Uterus (tissue), 3 donors: ENCODE measurements at regions not wholly inside any gene's neighbourhood (a gene's known extent, or its start where the extent isn't known, plus 50 kb on each side); places are given as distances from the start of the nearest gene placed in this dataset.

Experiments used
- DNase-seq, 2 donors: peaks; one replicate each; pipeline ENCODE4 v3.0.0-alpha.2; 2019 to 2020
- H3K27ac ChIP-seq, 2 donors: fragments of 200-600 bp; sonication (generic); 1 replicate in 1 of 2; 2 replicates in 1 of 2; pipeline ENCODE4 v1.5.1; 2016 to 2018
- H3K27me3 ChIP-seq, 2 donors: fragments of 200-600 bp; sonication (generic); one replicate each; pipeline ENCODE4 v1.5.1; 2018 to 2019; ENCODE audit warnings: control low read depth in 1 of 2
- H3K36me3 ChIP-seq, 2 donors: fragments of 200-600 bp; sonication (generic); one replicate each; pipeline ENCODE4 v1.5.1; 2019; ENCODE audit warnings: control low read depth in 1 of 2
- H3K4me1 ChIP-seq, 2 donors: fragments of 200-600 bp; sonication (generic); one replicate each; pipeline ENCODE4 v1.5.1; 2018 to 2019; ENCODE audit warnings: control low read depth in 1 of 2
- H3K4me3 ChIP-seq, 2 donors: fragments of 200-600 bp; sonication (generic); 1 replicate in 1 of 2; 2 replicates in 1 of 2; pipeline ENCODE4 v1.5.1; 2018 to 2019; ENCODE audit warnings: mild to moderate bottlenecking in 1 of 2
- H3K9me3 ChIP-seq, 2 donors: fragments of 200-600 bp; sonication (generic); one replicate each; pipeline ENCODE4 v1.5.1; 2019; ENCODE audit warnings: control low read depth in 1 of 2
- POLR2A ChIP-seq, 2 donors: fragments of 450-650 bp; IDR thresholded peaks; one replicate each; pipeline ENCODE4 v1.6.1; 2016; ENCODE audit warnings: antibody characterized with exemption in 2 of 2, mild to moderate bottlenecking in 1 of 2, moderate library complexity in 1 of 2
- intact Hi-C: fragments of 100-400 bp; cut with DNase I; formaldehyde crosslinking; loops from one replicate; pipeline ENCODE4 v1.15.1; 2023; ENCODE audit warnings: low total_unique reads
- TF ChIP-seq, protein P1 (sequence below), 4 experiments: fragments of 200-600 bp in 2 of 4; fragments of 450-650 bp in 2 of 4; sonication (generic) in 2 of 4; IDR thresholded peaks; one replicate each; pipeline ENCODE4 v1.5.1; 2016 to 2019; ENCODE audit warnings: antibody characterized with exemption in 4 of 4, mild to moderate bottlenecking in 2 of 4, moderate library complexity in 1 of 4
- donor health status: DM: yes; HTN: yes; CAD: no.

DNA sequence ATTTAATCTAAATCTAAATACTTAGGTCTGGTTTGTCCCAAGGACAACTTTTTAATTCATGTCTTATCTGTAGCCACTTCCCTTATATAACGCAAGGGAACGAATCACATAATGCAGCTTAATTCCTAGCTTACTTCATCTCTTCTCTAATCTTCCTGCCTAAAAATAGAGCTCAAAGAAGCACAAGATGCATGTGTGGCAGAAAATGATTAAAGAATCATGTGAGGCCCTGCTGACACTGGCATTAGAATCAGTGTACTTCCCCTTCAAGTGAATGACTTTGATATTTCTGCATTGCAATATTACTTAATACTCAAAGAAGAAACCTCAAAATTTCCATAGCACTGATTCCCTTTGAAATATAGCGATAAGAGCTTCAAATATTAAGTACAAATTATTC is 317.9 kb upstream of the FTMT start:
- Histone ChIP-seq H3K9me3 (no peaks in the 10 kb centered on the region), H3K4me1 (no peaks in the 10 kb centered on the region), H3K27ac (no peak overlapping the region), H3K4me3 (no peak overlapping the region), H3K27me3 (no peaks in the 10 kb centered on the region), H3K36me3 (no peaks in the 10 kb centered on the region)
- intact Hi-C loops = no loop called here
- no peak for DNase-seq
- TF ChIP-seq, protein P1, sequence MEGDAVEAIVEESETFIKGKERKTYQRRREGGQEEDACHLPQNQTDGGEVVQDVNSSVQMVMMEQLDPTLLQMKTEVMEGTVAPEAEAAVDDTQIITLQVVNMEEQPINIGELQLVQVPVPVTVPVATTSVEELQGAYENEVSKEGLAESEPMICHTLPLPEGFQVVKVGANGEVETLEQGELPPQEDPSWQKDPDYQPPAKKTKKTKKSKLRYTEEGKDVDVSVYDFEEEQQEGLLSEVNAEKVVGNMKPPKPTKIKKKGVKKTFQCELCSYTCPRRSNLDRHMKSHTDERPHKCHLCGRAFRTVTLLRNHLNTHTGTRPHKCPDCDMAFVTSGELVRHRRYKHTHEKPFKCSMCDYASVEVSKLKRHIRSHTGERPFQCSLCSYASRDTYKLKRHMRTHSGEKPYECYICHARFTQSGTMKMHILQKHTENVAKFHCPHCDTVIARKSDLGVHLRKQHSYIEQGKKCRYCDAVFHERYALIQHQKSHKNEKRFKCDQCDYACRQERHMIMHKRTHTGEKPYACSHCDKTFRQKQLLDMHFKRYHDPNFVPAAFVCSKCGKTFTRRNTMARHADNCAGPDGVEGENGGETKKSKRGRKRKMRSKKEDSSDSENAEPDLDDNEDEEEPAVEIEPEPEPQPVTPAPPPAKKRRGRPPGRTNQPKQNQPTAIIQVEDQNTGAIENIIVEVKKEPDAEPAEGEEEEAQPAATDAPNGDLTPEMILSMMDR (IDR thresholded peaks at IDR 0.05) = no peak
- no peak for TF ChIP-seq POLR2A (IDR thresholded peaks at IDR 0.05)

DNA sequence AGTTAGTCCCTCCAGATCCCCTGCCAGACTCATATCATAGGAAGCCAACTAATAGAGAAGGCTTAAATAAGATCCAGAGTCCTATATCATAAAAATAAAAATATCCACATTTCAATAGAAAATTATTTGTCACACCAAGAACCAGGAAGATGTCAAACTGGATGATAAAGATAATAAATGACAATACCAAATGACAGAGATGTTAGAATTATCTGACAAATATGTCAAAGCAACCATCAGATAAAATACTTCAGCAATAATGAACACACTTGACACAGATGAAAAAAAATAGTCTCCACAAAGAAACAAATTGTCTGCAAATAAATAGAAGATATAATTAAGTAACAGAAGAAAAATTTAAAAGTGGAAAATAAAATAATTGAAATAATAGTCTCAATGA is 300.7 kb upstream of the FTMT start:
- DNase-seq = no peak
- H3K9me3 ChIP-seq = no peaks in the 10 kb centered on the region
- no peaks in the 10 kb centered on the region for H3K36me3 ChIP-seq
- no peak overlapping the region for H3K27ac ChIP-seq
- no peaks in the 10 kb centered on the region for H3K4me1 ChIP-seq
- no peaks in the 10 kb centered on the region for H3K27me3 ChIP-seq
- intact Hi-C loops = no loop called here
- H3K4me3 ChIP-seq = no peak overlapping the region
- TF ChIP-seq, protein P1 (IDR thresholded peaks at IDR 0.05) = no peak
- TF ChIP-seq POLR2A (IDR thresholded peaks at IDR 0.05) = no peak

DNA sequence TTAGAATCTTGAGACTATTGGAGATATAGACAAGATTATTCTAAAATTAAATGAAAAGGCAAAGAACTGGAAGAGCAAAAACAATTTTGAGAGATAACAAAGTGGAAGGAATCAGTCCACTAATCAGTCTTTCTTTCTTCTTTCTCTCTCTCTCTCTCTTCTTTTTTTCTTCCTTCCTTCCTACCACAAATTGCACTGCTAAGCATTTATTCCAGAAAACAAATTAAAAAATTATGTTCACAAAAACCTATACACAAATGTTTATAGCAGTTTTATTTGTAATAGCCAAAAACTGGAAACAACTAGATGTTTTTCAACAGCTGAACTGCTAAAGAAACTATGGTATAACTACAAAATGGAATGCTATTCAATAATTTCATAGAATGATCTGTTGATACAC is 291.9 kb upstream of the FTMT start:
- Histone ChIP-seq H3K9me3 (no peaks in the 10 kb centered on the region), H3K4me3 (no peak overlapping the region), H3K27me3 (no peaks in the 10 kb centered on the region), H3K4me1 (no peaks in the 10 kb centered on the region), H3K27ac (no peak overlapping the region), H3K36me3 (no peaks in the 10 kb centered on the region)
- intact Hi-C loops = no loop called here
- TF ChIP-seq, protein P1 (IDR thresholded peaks at IDR 0.05) = no peak
- TF ChIP-seq POLR2A (IDR thresholded peaks at IDR 0.05) = no peak
- no peak for DNase-seq

DNA sequence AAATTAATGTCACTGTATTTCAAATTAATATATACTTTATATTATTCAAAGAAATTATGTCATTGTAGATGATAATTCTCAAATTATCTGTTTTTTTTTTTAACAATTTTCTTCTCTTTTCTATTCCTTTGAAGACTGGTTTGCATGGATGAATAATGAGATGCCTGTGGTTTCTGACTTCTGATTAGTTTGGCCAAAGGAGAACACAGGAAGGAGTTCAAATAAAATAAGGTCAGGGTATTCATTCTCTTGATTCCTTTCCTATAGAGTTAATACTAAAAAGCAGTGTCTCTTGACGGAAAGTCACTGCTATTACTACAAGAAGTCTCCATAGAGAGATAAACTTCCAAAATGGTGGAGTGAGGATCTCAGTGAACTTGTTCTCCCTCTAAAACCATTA is 279.6 kb upstream of the FTMT start:
- intact Hi-C loops = no loop called here
- Histone ChIP-seq H3K36me3 (no peaks in the 10 kb centered on the region), H3K4me3 (no peak overlapping the region), H3K27ac (no peak overlapping the region), H3K27me3 (no peaks in the 10 kb centered on the region), H3K4me1 (no peaks in the 10 kb centered on the region), H3K9me3 (no peaks in the 10 kb centered on the region)
- TF ChIP-seq, protein P1 (IDR thresholded peaks at IDR 0.05) = no peak
- TF ChIP-seq POLR2A (IDR thresholded peaks at IDR 0.05) = no peak
- DNase-seq = no peak

DNA sequence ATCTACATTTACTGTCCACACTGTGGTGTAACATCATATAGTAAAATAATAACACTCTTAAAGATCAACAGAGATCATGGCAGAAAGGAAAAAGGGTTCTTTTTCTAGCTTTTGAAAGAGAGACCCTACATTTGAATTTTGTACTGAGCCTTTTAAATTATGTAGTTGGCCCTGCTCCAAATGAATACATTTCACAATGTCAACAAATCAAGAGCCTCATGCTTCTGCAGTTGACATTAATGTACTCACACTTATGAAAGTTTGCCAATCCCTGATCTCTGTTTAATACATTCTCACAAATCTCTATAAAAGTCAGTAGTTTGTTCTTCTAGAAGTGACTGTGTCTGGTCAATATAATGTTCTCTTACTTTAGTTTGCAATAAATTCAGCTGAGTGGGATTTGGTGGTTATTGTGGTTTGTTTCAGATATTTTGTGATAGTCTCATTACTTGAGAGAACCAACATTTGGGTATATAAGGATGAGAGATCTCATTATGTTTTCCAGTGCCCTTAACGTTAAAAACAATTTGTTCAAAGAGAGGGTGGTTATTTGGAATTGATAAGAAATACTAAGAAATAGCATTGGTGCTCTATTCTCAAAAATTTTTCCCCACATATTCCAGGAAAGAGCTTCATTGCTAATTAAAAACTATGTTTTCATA is 277.8 kb upstream of the FTMT start:
- Histone ChIP-seq H3K4me3 (no peak overlapping the region), H3K4me1 (no peaks in the 10 kb centered on the region), H3K9me3 (no peaks in the 10 kb centered on the region), H3K27ac (no peak overlapping the region), H3K27me3 (no peaks in the 10 kb centered on the region), H3K36me3 (no peaks in the 10 kb centered on the region)
- no peak for TF ChIP-seq POLR2A (IDR thresholded peaks at IDR 0.05)
- TF ChIP-seq, protein P1 (IDR thresholded peaks at IDR 0.05) = no peak
- intact Hi-C loops = no loop called here
- DNase-seq = no peak
